SHP77 treated with DMSO at 0.1 percent for 48 hours (cell line): ENCODE measurements at regions not wholly inside any gene's neighbourhood (a gene's known extent, or its start where the extent isn't known, plus 50 kb on each side); places are given as distances from the start of the nearest gene placed in this dataset.

Experiments
- DNase-seq: peaks from one replicate; lab custom pipeline; 2025; lab: John Stamatoyannopoulos, UW

DNA sequence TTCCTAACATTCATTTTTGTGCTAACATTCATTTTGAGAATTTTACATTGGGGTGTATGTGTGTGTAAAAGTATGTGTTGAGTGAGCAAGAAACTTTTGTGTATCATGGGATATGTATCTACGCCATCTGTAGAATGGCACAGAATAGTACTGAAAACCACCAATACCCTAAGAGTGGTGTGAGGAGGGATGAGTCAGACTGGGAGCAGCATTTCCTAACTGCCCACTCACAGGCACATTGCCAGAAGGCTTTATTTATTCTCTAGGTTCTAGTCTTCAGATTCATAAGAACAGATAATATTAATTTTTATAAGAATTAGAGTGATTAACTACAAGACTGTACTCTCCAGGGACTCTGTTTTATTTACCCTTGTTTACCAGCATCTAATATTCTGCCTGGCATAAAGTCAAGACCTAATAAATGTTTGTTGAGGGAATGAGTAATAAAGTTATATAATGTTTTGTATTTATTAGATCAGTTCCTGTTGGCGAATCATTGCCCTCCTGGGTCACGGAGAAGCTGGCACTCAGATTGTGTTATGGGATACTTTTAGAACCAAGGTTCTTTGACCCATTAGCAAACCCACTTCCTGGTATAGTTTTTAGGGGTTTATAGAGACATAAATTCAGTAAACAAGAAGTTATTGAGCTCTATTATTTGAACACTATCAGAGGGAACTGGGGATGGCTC, 159.1 kb upstream of the PPP2R2B start:
- DNase-seq = no peak

DNA sequence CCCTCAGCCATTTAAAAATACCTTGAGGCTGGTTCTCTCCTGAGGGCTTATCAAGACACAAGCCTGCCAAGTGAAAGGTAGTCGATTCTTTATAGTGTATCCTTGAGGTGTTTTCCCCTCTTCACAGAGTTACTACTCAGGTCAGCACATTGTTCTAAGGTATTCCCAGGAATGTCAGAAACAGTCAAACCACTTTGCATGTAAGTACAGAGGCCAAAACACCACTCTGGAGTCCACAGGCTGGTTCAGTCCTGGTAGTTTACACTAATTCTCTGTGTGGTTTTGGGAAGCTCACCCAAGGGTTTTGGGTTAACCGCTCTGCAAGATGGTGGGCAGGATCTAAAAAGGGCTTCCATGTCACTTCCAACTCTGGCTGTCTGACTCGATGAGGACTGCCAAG, 162.3 kb upstream of the PPP2R2B start:
- no peak for DNase-seq

DNA sequence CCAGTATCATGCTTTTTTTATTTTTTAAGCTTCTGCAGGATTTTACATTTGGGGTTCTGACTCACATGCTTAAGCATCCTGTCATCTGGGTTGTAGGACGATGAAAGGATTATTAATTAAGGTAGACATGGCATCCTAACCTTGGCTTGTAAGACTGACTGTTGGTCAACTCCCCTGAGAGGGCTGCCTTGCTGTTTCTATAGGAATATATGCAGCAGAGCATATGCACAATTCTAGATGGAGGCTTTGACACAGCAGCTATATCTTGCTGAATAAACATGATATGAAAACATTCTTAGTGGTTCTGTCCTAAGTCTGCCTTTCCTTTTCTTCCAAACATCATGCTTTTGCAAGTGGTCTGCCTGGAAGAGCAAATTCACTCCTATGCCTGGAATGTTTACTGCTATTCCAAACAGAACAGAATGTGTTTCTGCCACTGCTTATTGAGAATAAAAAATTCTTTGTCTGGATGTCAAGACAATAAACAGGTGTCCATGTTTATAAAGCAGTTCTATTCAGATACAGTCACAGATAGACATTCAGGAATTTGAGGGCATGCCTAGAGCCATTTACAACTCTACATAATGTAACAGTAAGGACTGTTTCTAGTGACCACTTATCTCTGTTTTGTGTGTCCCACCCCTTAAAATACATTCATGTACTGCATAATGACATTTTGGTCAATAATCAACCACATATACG, 166.2 kb upstream of the PPP2R2B start:
- no peak for DNase-seq

DNA sequence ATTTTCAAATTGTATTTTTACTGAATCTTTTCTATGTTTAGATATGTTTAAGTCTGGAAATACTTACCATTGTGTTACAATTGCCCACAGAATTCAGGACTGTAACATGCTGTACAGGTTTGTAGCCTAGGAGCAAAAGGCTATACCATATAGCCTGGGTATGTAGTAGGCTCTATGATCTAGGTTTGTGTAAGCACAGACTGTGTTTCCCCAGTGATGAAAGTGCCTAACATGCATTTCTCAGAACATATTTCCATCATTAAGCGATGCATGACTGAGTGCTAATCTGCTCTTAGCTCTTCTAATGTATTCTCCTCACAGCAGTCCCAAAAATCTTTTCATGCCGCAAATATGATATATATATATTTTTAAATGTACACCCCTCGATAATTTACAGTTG, 166.7 kb upstream of the PPP2R2B start:
- DNase-seq = no peak

DNA sequence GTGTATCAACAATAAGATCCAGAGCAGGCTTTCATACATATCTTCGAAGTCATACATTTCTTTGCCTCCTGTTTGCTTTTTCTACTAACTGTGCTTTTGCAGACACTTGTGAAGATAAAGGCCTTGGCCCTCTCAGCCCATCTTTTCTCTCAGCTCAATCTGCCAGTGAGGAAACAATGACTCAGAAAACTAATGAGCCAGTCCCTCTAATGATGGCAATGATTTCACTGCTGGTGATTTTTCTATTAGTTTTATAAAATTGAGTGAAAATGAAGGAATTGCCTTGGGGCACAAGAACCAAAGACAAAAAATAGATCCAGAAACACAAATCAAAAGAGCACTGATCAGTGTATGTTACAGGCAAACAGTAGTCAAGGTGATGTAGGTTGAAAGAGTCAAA, 167.7 kb upstream of the PPP2R2B start:
- no peak for DNase-seq

DNA sequence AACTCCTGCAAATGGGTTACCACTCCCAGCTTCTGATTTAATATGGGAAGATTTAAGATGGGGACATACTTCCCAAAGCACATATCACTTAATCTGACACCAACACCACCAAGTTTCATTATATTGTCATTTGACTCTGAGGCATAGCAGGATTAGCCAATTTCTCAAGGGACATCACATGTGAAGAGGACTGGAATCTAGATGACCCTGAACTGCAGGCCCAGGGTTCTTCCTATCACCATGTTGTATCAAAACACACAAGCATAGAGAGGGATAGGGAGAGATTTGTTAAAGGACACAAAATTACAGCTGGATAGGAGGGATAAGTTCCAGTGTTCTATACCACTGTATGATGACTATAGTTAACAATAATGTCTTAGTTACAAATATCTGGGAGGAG, 168.3 kb upstream of the PPP2R2B start:
- DNase-seq = no peak

DNA sequence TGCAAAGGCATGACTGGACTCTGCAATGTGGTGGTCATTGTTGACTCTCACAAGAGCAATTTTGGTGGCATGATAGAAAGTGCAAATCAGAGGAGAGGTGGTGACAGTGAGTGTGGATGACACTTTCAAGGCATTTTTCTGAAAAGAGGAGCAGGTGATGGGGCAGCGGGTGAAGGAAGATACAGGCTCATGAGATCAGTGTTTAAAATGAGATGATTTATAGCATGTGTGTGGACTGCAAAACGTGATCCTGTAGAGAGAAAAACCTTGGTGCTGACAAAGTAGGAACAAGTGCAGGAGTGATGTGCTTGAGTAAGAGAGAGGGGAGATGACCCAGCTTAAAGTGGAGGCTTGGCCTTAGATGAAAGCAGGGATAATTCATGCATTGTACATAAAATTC, 171.2 kb upstream of the PPP2R2B start:
- no peak for DNase-seq

DNA sequence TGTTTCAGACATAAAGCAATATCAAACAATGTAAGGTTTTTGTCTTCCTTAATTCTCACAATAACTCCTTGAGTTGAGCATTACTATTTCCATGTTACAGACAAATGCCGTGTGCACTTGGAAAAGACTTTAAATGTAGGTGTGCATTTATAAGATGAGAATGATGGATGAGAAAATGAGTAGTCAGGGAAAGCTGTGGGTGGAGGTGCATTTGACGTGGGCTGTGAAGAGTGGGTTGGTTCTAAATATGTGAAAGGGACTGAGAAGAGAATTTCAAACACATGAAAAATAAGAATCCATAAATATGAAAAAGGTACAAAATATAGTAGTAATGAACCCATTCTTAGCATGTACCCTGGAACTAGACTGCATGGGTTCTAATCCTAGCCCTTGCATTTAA, 171.6 kb upstream of the PPP2R2B start:
- DNase-seq = no peak

DNA sequence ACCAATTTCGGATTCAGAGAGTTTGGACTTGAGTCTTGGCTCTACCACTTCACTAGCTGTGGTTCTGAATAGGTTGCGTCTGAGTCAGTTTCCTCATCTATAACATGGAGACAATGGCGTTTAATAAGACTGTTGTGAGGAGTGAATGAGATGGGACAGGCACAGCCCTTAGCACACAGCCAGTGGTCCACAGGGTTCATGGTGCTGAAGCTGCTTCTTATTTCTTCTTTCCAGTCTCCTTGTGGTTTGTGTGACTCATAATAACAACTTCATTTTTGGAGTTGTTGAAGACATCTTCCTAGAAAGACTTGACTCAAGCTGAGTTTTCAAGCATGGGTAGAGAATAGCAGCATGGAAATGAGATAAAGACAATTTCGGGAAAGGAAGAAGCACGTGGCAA, 172.6 kb upstream of the PPP2R2B start:
- no peak for DNase-seq

DNA sequence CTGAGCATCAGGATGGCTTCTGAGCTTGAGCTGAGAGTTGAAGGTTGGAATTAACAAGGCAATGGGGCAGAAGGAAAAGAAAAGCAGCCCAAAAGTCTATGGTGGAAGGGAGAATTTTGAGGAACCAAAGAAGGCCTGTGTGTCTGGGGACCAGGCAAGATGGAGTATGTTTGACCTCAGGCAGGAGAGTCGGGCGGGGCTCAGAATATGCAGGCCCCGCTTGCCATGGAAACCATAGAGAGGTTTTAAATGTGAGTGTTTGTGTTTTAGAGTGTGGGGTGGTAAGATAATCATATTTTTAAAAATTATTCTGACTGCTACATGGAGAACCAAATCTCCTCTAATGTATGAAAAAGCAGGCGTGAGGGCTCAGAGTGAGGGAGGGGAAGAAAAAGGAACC, 174.0 kb upstream of the PPP2R2B start:
- no peak for DNase-seq

DNA sequence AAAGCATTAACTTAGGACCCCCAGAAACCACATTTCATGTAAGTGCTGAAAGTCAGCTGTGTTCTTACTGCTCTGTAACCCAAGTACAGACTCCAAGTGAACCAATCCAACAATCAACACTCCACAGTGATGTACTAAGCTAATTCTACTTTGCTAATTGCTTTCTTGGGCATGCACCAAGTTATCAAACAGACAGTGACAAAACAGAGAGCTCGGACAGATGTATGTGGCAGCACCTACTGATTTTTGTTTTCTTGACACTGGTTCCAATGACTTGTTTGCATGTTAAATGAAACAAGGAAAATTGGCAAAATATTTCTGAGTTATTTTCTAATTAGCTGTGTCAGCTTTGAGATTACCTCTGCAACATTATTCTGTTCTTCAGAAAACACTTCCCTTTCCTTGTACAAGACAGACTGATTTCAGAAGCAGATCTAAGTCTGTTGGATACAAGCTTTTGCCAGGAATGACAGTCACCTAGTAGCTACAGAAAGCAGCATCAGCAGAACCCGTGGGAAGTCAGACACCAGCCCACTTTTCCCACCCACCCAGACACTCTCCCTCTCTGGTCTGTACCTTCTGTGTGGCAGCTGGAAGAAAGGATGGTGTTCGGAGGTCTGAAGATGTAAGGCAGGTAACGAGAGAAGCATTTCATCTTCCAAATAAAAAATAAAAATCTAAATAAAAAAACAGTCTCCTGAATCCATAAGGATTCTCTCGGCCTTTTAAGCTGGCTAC, 176.7 kb upstream of the PPP2R2B start:
- DNase-seq = no peak

DNA sequence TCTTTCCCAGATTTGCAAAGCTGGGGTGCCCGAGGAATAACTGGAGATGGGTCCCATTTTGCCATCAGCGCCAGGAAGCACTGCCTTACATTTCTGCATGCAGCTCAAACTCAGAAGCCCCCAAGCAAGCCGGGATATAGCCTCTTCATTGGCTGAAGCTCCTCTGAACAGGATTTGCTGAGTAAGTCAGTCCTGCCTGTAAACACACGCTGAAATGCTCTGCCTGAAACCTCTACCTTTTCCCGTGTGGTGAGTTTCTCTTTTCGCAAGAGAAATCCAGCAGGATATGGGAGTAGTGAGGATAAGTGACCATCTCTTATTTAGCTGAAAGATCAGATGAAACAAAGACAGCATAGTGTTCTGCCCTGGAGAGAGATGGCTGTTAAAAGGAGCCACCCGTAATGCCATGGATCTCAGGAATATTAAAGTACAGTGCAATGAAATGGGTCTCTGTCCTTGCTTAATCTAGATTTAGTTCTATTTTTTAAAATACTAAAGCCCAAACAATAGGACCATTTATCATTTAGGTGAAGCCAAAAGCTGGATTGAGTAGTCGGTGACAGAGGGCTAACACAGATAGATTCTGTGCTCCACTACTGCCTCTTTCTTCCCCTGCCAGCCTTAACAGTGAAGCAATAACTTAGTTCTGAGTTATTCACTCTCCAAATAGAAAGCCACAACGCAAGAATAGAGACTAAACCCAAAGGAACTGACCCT, 177.5 kb upstream of the PPP2R2B start:
- peak; percentile 53 for DNase-seq

DNA sequence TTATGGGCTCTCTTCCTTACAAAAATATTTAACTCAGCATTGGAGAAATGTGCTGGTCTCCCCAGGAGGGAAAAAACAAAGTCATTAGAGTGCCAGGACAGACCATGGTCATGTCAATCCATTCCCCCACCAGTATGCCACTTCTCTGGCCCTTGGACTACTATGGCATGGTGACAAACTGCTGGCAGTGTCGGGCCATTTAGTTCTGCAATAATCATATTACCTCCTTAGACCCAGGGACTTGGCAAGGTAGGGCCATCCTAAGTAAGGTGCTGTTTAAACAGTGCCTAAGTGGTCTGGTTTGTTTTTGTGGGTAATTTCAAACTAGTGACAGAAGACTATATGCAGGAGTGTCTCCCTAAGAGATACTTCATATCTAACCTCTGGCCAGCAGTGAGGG, 177.8 kb upstream of the STK32A start:
- no peak for DNase-seq

DNA sequence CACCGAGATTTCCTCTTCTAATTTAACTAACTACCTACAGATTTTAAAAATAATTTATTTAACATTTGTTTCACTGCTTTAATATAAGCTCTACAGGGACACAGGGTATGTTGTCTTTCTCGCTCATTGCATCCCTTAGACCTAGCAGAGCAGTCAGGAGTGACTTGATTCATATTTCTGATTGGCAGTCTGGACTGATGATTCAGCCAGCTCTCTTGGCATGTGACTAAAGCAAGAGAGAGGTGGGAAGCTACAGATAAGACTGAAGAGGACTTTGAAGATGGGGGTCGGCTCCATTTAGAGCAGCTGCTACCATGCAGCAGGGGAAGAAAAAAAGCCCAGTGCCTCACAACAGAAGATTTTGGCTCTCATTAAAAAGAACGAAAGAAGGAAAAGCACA, 173.4 kb upstream of the STK32A start:
- no peak for DNase-seq

DNA sequence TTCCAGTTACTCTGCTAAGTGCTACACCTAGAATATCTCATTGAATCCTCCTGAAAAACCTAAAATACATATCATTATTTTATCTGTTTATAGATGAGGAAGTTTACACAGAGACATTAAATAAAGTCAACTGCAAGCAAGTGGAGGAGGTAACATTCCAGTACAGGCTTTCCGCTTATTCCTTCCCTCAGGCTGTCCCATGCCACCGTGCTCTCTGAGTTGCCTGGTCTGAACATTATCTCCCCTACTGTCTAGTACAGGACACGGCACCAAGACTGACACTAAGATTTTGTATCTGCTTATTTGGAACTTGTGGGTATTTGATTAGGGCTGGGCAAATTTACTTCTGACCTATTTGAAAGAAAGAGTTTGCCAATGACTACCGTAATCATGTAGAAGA, 172.4 kb upstream of the STK32A start:
- DNase-seq = no peak

DNA sequence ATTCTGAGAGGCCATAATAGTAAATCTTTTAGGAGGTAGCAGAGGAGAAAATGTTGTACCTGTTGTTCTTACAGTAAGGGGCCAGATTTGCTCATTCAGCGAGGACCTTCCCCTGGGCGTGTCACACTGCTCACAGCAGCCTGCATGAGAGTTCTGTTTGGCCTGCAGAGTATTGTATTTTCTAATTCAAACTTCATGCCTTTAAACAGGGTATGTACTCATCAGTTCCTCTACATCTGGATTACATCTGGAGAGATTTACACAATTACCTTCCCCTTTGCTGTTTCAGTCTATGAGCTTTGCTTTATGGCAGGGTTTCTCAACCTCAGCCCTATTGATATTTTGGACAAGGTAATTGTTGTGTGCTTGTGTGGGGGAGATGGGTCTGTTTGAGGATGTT, 170.9 kb upstream of the STK32A start:
- no peak for DNase-seq

DNA sequence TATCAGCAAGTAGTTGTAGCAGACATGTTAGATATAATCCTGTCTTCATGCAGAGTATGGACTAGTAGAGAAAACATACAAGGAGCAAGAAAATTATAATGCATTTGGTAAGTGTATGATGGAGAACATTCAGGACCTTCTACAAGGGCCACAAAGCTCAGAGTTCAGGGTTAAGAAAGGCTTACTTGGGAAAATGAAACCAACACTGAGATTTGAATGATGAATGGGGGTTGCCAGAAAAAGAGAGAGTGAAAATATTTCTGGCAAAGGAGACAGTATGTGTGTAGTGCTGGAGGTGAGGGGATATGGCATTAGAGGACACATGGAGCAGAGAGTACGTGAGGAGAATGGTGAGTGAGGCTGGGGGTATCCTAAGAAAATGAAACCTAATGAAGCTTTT, 169.8 kb upstream of the STK32A start:
- DNase-seq = no peak

DNA sequence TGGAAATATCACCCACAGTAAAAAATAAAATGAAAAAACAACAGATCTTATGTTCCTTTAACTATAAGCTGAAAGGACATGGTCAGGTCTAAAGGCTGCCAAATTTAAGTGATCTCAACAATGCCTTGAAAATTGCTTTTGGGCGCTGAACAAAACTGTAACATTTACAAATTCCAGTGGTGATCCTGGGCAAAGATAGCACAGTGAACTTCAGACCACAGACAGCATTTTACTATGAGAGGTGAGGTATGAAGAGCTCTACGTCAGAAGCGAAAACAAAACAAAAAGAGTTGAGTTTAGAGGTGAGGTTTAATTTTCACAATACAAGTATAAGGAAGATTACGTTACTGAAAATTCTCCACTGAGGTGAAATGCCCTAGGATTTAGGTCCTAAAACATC, 165.8 kb upstream of the STK32A start:
- DNase-seq = no peak

DNA sequence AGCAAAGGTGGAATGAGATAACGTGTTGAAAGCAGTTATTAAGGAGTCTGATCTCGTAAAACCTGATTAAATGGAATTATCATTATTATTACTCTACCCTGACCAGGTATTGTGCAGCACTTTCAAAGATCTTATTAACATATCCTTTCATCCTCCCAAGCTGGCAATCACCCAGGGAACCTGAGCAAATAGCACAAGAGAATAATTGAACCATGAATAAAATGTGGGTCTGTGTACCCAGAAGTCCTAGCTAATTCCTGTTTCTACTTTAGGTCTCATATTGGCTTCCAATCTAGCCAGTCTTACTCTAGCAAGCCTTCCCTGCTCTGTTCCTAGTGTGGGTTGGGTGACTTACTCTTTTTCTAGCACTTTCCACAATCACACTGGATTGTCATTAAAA, 162.2 kb upstream of the STK32A start:
- DNase-seq = no peak

DNA sequence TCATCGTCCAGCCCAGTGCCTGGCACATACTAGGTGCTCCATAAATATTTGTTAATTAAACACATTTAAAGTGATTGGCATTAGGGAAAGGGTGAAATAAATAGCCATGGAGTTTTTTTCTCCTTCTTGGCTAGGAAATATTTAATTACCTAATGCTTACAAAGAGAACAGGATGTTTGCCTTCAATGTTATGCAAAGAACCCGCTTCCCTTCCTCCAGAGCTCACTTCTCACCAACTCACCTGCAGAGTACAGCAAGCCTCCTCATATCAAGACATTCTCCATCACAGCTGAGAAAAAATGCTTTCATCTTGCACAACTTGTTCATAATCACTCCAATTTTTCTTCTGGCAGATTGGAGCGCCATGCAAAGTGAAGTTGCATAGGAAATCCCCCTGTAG, 161.7 kb upstream of the STK32A start:
- DNase-seq = no peak

DNA sequence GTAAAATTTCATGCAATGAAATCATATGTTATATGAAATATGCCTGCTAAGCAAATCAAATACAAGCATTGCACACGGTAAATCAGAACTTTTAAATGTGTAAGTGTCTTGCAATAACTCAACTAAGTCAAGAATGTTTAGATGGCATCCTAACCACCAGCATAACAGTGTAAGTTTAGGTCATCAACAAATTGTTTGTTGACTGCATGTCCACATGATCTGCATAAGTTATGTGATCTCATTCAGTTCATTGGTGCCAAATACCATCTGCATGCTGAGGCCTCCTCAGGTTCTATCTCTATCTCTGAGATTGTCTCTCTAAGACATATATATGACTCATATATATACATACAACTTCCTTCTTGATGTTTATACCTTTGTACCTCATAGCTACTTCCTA, 159.6 kb upstream of the STK32A start:
- DNase-seq = no peak

DNA sequence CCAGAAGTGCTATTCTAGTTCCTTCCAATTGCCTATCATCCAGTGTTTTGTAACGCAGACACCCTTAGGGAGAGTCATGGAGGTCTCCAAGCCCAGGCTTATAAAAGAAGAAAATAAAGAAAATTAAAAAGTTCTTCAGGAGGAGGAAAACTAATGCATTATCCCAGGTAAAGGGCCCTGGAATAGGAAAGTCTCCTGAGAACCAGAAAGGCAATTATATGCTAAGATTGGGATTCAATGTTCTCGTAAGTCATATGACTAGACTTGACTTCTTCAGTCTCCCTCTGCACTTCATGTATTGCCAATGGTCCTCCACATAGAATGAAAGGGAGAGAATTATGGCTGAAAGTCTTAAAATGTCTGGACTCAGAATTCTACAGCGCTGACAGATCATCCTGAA, 154.4 kb upstream of the STK32A start:
- no peak for DNase-seq

DNA sequence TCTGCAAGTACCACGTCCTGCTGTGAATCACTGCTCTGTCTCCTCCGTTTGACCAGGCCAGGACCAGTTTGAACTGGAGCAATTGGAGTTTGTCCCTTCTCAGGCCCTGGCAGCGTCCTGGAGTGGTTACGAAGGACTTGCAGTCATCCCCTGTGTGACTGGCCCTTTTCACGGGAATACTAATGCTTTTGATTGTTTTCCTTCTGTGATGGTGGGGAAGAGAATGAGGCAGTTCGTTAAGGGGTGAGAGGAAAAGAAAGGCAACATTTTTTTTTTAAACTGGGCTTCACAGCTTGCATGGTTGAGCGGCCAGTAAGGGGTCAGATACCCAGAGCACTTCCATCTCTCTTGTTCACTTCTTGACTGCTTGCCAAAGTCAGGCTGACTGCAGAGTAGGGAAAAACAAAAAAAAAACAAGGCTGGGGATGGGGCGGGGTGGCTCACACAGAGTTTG, 153.5 kb upstream of the STK32A start:
- DNase-seq = no peak
